GM19468 (cell line): ENCODE measurements at regions not wholly inside any gene's neighbourhood (a gene's known extent, or its start where the extent isn't known, plus 50 kb on each side); places are given as distances from the start of the nearest gene placed in this dataset.
A peak's percentile ranks its signal among the peaks of the same experiment; 100 is the strongest.
"Not testable (repeated sequence)": the region's sequence is repeated elsewhere in the genome, so short reads cannot be mapped to it uniquely, and the experiment has no call there.

Experiments used
- ATAC-seq: cut with Tn5 transposase; IDR thresholded peaks from one replicate; pipeline ENCODE4 v1.9.1; 2021; ENCODE audit warnings: mild to moderate bottlenecking, moderate library complexity, moderate number of reproducible peaks; ENCODE audit not compliant: unreplicated experiment; ENCODE audit errors: extremely low read depth

GRCh38 chr18:57956491-57956890 is 87.5 kb upstream of the NEDD4L start:
- no peak for ATAC-seq

- ATAC-seq: no peak
Observed at GRCh38 chr18:57954935-57955334, 89.1 kb upstream of the NEDD4L start.

GRCh38 chr18:57953883-57954282 is 90.1 kb upstream of the NEDD4L start:
- ATAC-seq: no peak

- ATAC-seq: no peak
Observed at GRCh38 chr18:57951999-57952774, 91.8 kb upstream of the NEDD4L start.

GRCh38 chr18:57951117-57951796 is 92.8 kb upstream of the NEDD4L start:
- no peak for ATAC-seq

GRCh38 chr18:57950542-57950941 is 93.5 kb upstream of the NEDD4L start:
- no peak for ATAC-seq

- ATAC-seq: not testable (repeated sequence)
Observed at GRCh38 chr18:57949335-57949734, 94.7 kb upstream of the NEDD4L start.

- no peak for ATAC-seq
Observed at GRCh38 chr18:57947117-57947516, 96.9 kb upstream of the NEDD4L start.

GRCh38 chr18:57943723-57944122 is 100.3 kb upstream of the NEDD4L start:
- no peak for ATAC-seq

GRCh38 chr18:57942493-57942892 is 101.5 kb upstream of the NEDD4L start:
- no peak for ATAC-seq

GRCh38 chr18:57941841-57942489 is 102.1 kb upstream of the NEDD4L start:
- ATAC-seq: no peak

- ATAC-seq: no peak
Observed at GRCh38 chr18:57940166-57940660, 103.8 kb upstream of the NEDD4L start.

GRCh38 chr18:57934375-57934774 is 109.7 kb upstream of the NEDD4L start:
- ATAC-seq: not testable (repeated sequence)

GRCh38 chr18:57931038-57931437 is 113.0 kb upstream of the NEDD4L start:
- ATAC-seq: peak; percentile 59

- ATAC-seq: no peak
Observed at GRCh38 chr18:57930476-57930875, 113.5 kb upstream of the NEDD4L start.

- no peak for ATAC-seq
Observed at GRCh38 chr18:57929922-57930321, 114.1 kb upstream of the NEDD4L start.

GRCh38 chr18:57928466-57928865 is 115.6 kb upstream of the NEDD4L start:
- no peak for ATAC-seq

- no peak for ATAC-seq
Observed at GRCh38 chr18:57927511-57927910, 116.5 kb upstream of the NEDD4L start.

- no peak for ATAC-seq
Observed at GRCh38 chr18:57925706-57926105, 118.3 kb upstream of the NEDD4L start.

- ATAC-seq: no peak
Observed at GRCh38 chr18:57923611-57924010, 120.4 kb upstream of the NEDD4L start.

GRCh38 chr18:57922885-57923284 is 119.8 kb upstream of the ATP8B1 start:
- no peak for ATAC-seq
